HAP-1 (cell line): ENCODE measurements at regions not wholly inside any gene's neighbourhood (a gene's known extent, or its start where the extent isn't known, plus 50 kb on each side); places are given as distances from the start of the nearest gene placed in this dataset.

ENCODE experiments used
- DNase-seq, 2 experiments: peaks; one replicate each; pipeline ENCODE4 v3.0.0-alpha.2; 2016 to 2020; ENCODE audit warnings: low spot score in 2 of 2
- H3K27me3 ChIP-seq: fragments of 250-450 bp; sonication (Bioruptor Pico); 2 replicates; pipeline ENCODE4 v1.5.1; 2020; ENCODE audit warnings: low read depth, mild to moderate bottlenecking, moderate library complexity
- H3K36me3 ChIP-seq: fragments of 250-450 bp; sonication (Bioruptor Pico); replicated peaks from 2 replicates; pipeline ENCODE4 v1.5.1; 2020; ENCODE audit warnings: mild to moderate bottlenecking
- H3K4me1 ChIP-seq: fragments of 250-450 bp; sonication (Bioruptor Pico); 2 replicates; pipeline ENCODE4 v1.5.1; 2020; ENCODE audit warnings: mild to moderate bottlenecking
- H3K4me3 ChIP-seq: fragments of 250-450 bp; sonication (Bioruptor Pico); 2 replicates; pipeline ENCODE4 v1.5.1; 2020; ENCODE audit warnings: mild to moderate bottlenecking, moderate library complexity
- H3K9me3 ChIP-seq: fragments of 250-450 bp; sonication (Bioruptor Pico); 2 replicates; pipeline ENCODE4 v1.5.1; 2020; ENCODE audit warnings: mild to moderate bottlenecking, moderate library complexity
- in situ Hi-C: fragments of 300-500 bp; cut with MboI; formaldehyde crosslinking; loops from 3 replicates; pipeline ENCODE4 v1.14.3; 2020; ENCODE audit warnings: low sequenced_read_pairs, inconsistent platforms, mixed read lengths

DNA sequence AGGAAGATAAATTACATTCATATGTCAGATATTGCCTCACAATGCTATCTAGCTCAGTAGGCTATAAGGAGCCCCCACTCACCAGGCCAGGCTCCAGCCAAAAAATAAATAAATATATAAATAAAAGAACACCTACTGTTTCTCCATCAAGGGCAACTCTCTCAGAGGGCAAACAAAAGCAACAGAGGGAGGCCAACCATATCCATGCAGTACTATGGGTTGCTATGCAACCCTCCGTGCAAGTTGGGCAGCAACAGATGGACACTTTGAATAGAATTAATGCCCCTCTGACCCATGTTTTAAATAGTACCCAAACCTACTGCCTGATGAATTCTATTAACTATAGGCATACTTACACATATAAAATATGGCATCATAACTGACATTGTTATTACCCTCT, 279.8 kb upstream of the EDNRB start:
- H3K9me3 ChIP-seq, result no peaks in the 10 kb centered on the region
- no peaks in the 10 kb centered on the region for H3K4me1 ChIP-seq
- H3K4me3 ChIP-seq, result no peak overlapping the region
- DNase-seq, result no peak
- H3K27me3 ChIP-seq, result no peaks in the 10 kb centered on the region
- in situ Hi-C loops, result no loop called here
- no peaks in the 10 kb centered on the region for H3K36me3 ChIP-seq

DNA sequence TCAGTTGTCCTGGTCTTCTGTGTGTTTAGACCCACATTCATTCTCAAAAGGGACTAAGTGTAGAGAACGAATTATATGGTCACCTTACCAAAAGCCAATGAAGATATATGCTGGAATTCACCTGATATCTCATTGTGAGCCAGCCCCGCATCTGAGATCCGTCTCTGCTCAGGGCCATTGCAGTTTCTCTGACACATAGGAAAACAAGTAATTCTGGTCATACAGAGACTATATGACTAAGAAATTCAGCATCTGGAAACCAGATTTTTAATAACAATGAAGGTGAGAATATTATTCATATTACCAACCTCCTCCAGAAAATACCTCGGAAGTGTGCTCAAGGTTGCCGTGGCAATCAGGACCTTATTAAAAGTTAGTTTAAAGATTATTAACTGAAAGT, 278.6 kb upstream of the EDNRB start:
- no peak for DNase-seq
- no peaks in the 10 kb centered on the region for H3K36me3 ChIP-seq
- in situ Hi-C loops, result no loop called here
- H3K4me3 ChIP-seq, result no peak overlapping the region
- H3K4me1 ChIP-seq, result no peaks in the 10 kb centered on the region
- H3K9me3 ChIP-seq, result no peaks in the 10 kb centered on the region
- no peaks in the 10 kb centered on the region for H3K27me3 ChIP-seq

DNA sequence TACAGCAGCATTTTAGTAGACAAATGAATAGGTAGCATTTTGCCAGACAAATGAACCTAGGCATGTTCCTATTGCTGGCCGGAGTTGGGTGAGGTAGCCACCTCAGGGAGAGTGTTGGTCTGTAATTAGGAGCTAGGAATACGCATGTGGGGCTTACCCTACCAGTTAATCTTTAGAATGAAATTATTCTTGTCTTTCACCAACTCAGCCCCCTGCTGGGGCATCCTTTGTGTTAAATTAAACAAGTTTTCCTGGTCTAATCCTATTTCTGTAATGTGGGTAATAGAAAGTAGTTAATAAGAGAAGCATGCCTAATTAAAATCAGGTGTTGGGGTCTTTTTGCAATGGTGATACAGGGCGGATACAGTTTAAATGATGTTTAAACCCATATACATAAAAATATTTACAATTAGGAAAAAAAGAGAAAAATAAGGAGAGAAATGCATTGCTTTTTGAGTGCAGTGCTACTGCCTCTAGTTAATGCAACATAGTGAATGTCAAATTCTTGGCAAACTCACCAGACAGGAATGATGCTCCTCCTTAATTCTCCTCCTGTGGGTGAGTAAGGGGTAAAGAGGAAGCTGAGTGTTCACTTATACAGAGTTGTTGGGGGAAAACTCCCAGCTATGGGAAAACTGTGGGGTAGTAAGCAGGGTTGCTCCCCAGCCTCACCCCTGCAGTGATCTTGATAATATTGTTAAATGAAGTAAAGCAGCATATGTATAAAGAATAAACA, 276.4 kb upstream of the EDNRB start:
- Histone ChIP-seq H3K27me3 (no peaks in the 10 kb centered on the region), H3K36me3 (no peaks in the 10 kb centered on the region), H3K9me3 (no peaks in the 10 kb centered on the region), H3K4me1 (no peaks in the 10 kb centered on the region), H3K4me3 (no peak overlapping the region)
- in situ Hi-C loops, result no loop called here
- DNase-seq, result no peak

DNA sequence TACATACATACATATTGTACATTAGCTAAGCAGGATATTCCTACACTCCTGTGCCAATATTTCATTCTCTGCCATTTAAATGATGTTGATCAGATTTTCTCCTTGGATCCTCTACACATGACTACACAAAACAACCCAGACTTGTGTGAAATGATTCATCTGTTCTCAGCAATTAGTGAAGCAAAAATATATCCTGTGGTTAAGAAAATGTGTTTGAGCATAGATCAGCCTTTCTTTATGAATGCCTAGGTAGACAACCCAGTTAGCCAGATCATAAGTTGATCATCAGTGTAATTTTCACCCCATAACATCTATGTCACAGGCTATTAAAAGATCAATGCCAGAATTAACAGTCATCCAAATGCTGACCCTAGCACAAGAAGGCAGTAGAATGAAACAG, 275.2 kb upstream of the EDNRB start:
- DNase-seq, result no peak
- Histone ChIP-seq H3K9me3 (no peaks in the 10 kb centered on the region), H3K4me1 (no peaks in the 10 kb centered on the region), H3K36me3 (no peaks in the 10 kb centered on the region), H3K4me3 (no peak overlapping the region), H3K27me3 (no peaks in the 10 kb centered on the region)
- in situ Hi-C loops, result no loop called here

DNA sequence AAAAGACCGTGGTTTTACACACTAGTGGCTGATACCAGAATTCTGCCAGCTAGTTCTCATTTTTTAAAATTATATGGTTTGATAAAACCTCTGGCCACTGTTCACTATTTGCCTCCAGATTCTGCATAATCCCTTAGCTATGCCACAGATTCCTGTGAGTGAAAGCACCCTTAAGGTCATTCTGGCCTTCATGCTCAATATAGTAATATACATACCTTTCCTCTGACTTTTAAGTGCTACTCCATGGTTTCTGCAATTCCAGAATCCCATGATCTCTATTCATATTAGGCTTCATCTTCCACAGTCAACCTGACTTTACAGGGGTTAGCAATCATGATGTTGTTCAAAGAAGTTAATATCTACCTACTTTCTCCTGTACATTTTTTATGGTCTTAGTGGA, 274.1 kb upstream of the EDNRB start:
- H3K27me3 ChIP-seq, result no peaks in the 10 kb centered on the region
- H3K4me3 ChIP-seq, result no peak overlapping the region
- H3K9me3 ChIP-seq, result no peaks in the 10 kb centered on the region
- H3K36me3 ChIP-seq, result no peaks in the 10 kb centered on the region
- no peak for DNase-seq
- in situ Hi-C loops, result no loop called here
- no peaks in the 10 kb centered on the region for H3K4me1 ChIP-seq

DNA sequence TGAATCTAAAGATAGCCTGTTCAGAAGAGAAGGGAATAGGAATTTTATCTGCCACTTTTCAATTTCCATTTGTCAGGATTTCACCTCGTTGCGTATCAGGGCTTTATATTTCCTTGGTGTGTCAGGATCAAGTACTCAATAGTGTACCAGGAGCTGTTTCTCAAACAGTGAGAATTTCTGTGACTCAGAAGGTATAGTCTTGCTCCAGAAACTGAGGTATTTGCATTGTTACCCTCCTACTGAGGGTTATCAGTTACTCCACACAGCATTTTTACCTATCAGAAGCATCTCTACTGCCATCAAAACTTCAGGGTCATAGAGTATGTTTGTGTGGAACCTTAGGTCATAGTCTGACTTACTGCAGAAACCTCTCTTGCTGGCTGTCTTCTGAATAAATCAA, 271.7 kb upstream of the EDNRB start:
- in situ Hi-C loops, result no loop called here
- no peaks in the 10 kb centered on the region for H3K27me3 ChIP-seq
- H3K4me3 ChIP-seq, result no peak overlapping the region
- no peaks in the 10 kb centered on the region for H3K4me1 ChIP-seq
- no peaks in the 10 kb centered on the region for H3K36me3 ChIP-seq
- DNase-seq, result no peak
- H3K9me3 ChIP-seq, result no peaks in the 10 kb centered on the region

DNA sequence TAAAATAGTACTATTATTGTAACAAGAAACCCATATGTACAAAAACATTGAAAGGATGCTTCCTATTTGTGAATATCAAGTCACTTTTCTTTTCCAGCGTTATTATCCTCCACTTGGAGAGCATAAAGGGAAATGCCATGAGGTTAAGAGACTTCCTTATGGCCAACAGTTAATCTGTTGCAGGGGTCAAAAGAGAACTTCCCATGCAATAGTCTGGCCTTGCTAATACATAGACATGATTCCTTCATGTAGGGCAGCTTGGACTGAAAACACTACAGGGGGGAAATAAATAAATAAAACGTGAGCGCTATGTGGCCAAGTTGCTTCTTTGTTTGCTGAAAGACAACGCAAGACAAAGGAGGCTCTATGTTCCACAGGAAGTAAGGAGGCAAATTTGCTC, 269.1 kb upstream of the EDNRB start:
- Histone ChIP-seq H3K4me3 (no peak overlapping the region), H3K27me3 (no peaks in the 10 kb centered on the region), H3K36me3 (no peaks in the 10 kb centered on the region), H3K4me1 (no peaks in the 10 kb centered on the region), H3K9me3 (no peaks in the 10 kb centered on the region)
- in situ Hi-C loops, result no loop called here
- no peak for DNase-seq

DNA sequence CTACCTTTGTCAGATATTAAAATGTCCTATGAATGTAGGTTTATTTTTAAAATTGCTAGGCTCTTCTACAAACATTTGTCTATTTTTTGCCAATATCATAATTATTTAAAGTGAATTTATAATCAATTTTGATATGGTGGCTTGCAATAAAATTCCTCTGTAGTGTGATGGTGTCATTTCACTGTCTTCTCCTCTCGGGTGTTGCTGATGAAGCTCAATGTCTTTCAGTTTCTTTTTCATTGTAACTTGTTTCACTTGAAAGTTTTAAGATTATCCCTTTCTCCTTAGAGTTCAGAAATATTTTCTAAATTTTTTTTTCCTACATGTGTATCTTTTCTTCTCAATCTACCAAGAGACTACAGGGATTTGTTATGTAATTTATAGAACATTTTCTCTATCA, 267.1 kb upstream of the EDNRB start:
- Histone ChIP-seq H3K9me3 (no peaks in the 10 kb centered on the region), H3K4me3 (no peak overlapping the region), H3K4me1 (no peaks in the 10 kb centered on the region), H3K36me3 (no peaks in the 10 kb centered on the region), H3K27me3 (no peaks in the 10 kb centered on the region)
- DNase-seq, result no peak
- in situ Hi-C loops, result no loop called here

DNA sequence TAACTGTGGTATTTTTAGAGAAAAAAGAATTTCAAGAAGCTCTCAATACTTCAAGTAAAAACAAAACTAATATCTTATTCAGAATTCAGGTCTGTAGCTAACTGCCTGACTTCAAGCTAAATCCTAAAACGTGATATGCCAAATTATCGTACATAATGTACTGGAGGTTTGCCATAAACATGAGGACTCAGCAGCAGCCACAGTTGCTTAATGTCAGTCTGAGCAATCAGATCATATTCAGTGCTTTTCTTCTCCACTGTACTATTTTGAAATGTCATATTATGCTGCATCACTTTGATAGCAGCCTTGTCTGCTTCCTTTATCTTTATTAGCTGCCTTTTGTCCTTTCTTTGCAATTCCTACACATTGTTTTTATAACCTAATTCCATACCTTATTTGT, 265.1 kb upstream of the EDNRB start:
- H3K27me3 ChIP-seq, result no peaks in the 10 kb centered on the region
- in situ Hi-C loops, result no loop called here
- no peaks in the 10 kb centered on the region for H3K4me1 ChIP-seq
- H3K36me3 ChIP-seq, result no peaks in the 10 kb centered on the region
- H3K4me3 ChIP-seq, result no peak overlapping the region
- H3K9me3 ChIP-seq, result no peaks in the 10 kb centered on the region
- no peak for DNase-seq

DNA sequence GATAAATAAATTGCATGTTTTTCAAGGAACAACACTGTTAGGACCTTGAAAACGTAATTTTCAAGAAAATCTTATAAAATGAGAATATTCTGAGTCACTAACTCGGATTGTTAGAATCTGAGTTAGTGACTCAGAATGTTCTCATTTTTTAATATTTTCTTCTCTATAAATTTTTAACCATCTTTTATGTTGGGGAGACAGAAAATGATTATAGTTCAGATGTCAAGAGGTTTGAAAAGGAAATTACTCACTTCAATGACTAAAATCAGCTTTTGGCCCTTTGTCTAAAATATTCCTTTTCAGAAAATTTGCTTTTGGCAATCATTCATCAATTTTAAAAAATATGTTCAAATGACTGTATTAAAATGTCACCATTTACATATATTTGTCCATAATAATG, 264.2 kb upstream of the EDNRB start:
- Histone ChIP-seq H3K9me3 (no peaks in the 10 kb centered on the region), H3K4me3 (no peak overlapping the region), H3K27me3 (no peaks in the 10 kb centered on the region), H3K36me3 (no peaks in the 10 kb centered on the region), H3K4me1 (no peaks in the 10 kb centered on the region)
- no peak for DNase-seq
- in situ Hi-C loops, result no loop called here

DNA sequence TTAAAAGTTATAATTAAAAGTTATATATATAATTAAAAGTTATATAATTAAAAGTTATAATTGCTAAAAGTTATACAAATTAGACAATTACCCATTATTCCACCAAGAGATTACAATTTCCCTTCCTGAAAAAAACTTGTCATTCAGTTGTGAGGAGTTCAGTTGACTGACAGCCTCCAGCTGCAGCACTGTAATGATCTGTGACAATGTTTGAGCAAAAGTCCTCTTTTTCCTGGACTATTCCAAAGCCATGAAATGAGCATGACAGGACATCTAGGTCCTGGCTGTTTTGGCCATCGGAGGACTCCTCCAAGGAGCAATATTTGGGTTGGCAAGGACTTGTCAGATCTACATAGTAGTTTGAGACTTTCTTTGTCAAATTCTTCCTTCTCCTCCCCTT, 258.7 kb upstream of the EDNRB start:
- no peak for DNase-seq

DNA sequence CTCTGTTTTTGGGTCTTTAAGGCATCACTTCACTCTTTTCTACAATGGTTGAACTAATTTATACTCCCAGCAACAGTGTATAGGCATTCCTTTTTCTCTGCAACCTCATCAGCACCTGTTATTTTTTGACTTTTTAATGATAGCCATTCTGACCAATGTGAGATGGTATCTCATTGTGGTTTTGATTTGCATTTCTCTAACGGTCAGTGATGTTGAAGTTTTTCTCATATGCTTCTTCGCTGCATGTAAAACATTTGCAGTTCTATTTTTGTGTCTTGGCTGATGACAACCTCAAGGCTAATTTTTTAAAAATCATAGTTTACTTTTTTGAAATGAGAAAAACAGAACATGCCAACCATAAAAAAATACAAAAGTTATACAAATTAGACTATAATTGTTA, 258.2 kb upstream of the EDNRB start:
- no peaks in the 10 kb centered on the region for H3K4me1 ChIP-seq
- no peak for DNase-seq
- in situ Hi-C loops, result no loop called here
- no peaks in the 10 kb centered on the region for H3K27me3 ChIP-seq
- H3K36me3 ChIP-seq, result no peaks in the 10 kb centered on the region
- no peak overlapping the region for H3K4me3 ChIP-seq
- no peaks in the 10 kb centered on the region for H3K9me3 ChIP-seq

More for the DNA sequence above, 258.7 kb upstream of the EDNRB start:
- no peaks in the 10 kb centered on the region for H3K27me3 ChIP-seq
- no peaks in the 10 kb centered on the region for H3K4me1 ChIP-seq
- H3K36me3 ChIP-seq, result no peaks in the 10 kb centered on the region
- H3K4me3 ChIP-seq, result no peak overlapping the region
- H3K9me3 ChIP-seq, result no peaks in the 10 kb centered on the region
- in situ Hi-C loops, result no loop called here

DNA sequence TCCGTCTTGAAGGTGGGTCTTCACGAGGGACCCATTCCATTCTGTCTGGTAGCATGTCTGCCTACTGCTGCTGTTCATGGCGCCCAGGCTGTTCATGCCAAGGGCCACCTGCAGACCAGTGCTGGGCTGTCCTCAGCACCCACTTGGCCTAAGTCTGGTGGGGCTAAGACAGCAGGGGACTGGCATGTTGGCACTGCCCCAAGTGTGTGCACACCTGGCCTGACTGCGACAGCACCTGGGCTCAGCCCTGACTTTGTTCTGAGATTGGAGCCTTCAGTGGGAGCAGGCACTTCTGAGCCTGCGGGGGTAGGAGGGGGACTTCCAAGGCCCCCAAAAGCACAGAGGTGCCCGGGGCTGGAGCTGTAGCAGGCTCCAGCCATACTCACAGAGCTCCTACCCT, 250.8 kb upstream of the EDNRB start:
- DNase-seq, result no peak
- no peak overlapping the region for H3K4me3 ChIP-seq
- no peaks in the 10 kb centered on the region for H3K27me3 ChIP-seq
- no peaks in the 10 kb centered on the region for H3K4me1 ChIP-seq
- in situ Hi-C loops, result no loop called here
- no peaks in the 10 kb centered on the region for H3K9me3 ChIP-seq
- no peaks in the 10 kb centered on the region for H3K36me3 ChIP-seq

DNA sequence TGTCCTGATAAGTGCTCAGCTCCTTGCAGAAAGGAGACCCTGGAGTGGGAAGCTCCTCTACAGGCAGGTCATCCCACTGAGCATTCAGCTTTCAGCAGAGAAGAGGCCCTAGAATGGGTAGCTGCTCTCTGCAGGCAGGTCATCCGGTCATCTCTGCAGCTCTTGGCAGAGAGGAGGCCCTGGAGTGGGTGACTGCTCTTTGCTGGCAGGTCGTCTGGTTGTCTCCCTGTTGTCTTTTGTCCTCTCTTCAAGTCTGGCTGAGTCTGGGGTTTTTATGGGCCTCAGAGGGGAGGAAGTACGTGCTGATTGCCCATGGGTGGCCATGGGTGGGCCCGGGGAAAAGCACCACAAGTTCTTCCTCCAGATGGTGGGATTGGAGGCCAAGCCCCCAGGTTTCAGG, 250.3 kb upstream of the EDNRB start:
- H3K4me1 ChIP-seq, result no peaks in the 10 kb centered on the region
- no peaks in the 10 kb centered on the region for H3K36me3 ChIP-seq
- H3K9me3 ChIP-seq, result no peaks in the 10 kb centered on the region
- in situ Hi-C loops, result no loop called here
- no peak overlapping the region for H3K4me3 ChIP-seq
- H3K27me3 ChIP-seq, result no peaks in the 10 kb centered on the region
- no peak for DNase-seq

DNA sequence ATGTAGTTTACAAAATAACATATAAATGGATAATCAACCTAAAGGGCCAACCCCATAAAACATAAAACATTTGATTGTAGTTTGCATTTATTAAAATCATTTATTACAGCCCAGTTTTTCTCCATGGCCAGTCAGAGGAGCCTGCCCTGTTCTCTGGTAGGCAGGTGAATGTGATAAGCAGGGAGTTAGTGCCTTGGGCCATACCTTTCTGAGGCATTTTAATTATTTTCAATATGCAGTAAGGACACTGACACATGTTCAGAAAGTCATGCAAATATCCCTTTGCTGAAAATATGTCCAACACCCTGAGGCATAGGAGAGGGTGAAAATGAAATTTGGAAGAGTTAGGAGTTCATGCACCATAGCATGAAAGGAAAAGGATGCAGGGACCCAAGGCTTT, 242.6 kb upstream of the EDNRB start:
- Histone ChIP-seq H3K36me3 (no peaks in the 10 kb centered on the region), H3K27me3 (no peaks in the 10 kb centered on the region), H3K4me3 (no peak overlapping the region), H3K4me1 (no peaks in the 10 kb centered on the region), H3K9me3 (no peaks in the 10 kb centered on the region)
- no peak for DNase-seq
- in situ Hi-C loops, result no loop called here
